ENCODE measurements at regions not wholly inside any gene's neighbourhood (a gene's known extent, or its start where the extent isn't known, plus 50 kb on each side); places are given as distances from the start of the nearest gene placed in this dataset.

DNA sequence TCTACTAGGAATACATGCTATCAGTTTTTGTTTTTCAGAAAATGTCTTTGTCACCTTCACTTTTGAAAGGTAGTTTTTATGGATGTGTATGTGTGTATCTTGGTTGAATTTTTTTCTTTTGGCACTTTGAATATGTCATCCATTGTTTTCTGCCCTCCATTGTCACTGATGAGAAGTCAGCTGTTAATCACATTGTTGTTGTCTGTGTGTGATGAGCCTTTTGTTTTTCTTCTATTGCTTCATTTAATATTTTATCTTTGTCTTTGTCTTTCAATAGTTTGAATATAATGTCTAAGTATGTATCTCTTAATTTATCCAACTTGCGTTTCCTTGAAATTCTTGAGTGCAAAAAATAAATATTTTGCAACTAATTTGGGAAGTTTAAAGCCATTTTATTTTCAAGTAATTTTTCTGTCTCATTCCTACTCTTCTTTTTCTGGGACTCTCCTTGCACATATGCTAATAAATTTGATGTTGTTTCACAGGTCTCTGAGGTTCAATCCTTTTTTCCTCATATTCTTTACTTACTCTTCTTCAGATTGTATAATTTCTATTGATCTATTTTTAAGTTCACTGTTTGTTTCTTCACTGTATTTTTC lies 546.9 kb upstream of the GHITM start:
- DNase-seq, result no peak

DNA sequence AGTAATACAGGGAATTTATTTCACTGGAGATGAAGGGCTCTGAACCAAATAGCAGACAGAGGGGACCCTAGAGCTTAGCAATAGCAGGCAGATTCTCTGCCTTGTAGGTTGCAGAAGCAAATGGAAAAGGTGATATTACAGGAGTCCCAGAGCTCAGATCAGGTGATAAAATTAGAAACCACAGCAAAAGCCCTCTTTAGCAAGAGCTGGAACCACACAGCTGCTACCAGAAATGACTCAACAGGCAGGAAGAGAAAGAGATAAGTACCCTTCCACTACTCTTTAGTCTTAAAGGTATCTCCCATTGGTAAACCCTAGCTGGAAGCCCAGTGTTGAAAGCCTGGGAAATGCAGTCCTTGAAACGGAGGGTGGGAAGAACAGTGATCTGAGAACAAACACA lies 535.6 kb upstream of the GHITM start:
- DNase-seq, result no peak

DNA sequence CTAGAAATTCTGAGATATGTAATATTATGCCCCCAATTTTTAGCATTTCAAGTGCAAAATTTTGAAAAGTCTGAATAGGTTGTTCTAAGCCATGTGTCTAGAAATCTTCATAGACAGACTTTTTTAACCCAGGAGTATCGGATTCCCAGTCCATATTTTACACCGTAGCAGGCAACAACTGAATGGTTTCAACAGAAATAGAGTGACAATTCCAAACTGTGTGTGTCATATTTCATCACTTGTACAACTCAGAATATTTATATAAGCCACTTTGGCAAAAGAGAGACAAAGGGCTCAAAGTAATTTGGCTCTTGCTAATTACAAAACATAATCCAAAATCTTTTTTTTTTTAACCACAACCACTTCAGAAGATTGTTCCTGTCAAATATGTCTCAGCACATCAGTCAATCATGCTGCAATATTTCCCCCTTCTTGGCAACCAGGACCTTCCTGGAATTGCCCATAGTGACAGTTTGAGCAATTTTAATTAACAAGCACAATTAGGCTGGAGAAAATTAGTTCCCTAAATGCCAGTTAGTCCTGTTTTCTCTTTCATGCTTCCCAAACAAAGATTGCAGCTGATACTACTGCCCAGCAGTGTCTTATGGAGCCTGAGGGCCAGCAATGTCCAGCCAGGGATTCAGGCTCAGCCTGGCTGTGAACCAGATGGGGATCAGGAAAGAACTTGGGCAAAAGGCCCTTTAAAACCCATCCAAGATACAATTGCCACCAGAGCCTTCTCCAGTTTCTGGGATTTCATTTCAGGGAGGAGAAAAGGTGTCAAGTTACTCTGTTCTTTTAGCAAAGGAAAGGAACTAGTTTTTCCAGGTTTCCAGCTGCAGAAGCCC lies 533.3 kb upstream of the GHITM start:
- no peak for DNase-seq

DNA sequence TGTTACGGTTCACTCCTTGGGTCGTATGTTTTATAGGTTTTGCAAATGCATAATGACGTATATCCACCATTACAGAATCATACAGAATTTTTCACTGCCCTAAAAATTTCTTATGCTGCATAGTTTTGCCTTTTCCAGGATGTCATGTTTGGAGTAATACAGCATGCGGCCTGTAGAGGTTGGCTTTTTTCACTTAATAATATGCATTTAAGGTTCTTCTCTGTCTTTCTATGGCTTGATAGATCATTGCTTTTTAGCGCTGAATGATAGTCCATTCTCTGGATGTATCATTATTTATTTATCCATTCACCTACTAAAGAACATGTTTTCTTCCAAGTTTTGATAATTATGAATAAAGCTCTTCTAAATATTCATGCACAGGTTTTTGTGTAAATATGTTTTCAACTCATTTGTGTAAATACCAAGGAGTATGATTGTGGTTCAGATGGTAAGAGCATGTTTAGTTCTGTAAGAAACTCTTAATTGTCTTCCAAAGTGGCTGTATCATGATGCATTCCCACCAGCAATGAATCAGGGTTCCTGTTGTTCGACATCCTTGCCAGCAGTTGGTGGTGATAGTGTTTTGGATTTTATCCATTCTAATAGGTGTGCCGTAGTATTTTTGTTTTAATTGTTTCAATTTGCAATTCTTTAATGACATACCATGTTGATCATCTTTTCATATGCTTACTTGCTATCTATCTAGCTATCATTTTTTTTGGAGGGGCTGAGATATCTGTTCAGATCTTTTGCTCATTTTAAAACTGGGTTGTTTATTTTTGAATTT lies 531.2 kb upstream of the GHITM start:
- DNase-seq, result no peak

DNA sequence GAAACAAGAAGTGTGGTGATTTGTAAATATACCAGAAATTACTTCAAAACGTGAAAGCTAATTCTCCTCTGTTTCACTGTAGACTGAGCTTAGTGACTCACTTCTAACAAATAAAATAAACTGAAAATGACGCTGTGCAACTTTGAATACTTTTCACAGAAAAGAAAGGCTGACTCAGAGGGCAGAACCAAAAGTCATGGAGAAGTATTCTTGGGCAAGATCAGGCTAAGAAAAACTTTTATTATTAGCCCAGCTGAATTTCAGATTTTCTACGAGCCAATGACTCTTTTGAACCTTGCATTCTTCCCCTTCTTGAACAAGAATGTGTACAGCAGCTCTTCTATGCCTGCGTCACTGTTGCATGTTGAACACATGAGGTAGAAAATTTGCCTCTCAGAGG lies 527.3 kb upstream of the GHITM start:
- DNase-seq, result no peak

DNA sequence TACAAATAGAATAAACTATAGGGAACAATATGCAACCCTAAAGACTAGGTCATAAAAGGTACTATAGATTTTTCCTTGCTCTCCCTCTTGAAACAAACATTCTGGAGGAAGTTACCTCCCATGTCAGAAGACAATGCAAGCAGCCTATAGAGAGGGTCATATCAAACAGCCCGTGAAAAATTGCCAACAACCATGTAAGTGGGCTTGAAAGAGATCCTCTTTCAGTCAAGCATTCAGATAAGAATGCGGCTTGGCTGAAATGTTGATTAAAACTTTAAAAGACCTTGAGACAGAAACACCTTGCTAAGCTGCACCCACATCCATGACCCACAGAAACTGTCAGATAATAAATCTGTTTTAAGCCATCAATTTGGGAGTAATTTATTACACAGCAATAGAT lies 526.6 kb upstream of the GHITM start:
- DNase-seq, result no peak

DNA sequence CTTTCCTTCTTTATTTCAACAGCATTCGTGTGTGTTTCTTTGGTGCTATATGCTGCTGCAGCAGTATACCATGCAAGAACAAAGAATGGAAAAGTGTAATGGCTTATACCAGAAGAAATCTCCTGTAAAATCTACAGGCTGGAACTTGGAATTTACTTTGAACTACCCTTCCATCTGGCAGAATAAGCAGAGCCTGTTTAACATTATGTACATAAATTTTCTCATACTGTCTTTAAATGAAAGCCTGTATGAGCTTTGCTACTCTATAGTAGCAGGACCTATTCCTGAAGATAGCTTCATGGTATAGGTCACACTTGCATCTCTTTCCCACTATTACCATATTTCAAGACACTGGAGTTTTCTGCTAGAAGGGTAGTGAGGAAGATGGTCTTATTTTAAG lies 522.1 kb upstream of the GHITM start:
- DNase-seq, result no peak

DNA sequence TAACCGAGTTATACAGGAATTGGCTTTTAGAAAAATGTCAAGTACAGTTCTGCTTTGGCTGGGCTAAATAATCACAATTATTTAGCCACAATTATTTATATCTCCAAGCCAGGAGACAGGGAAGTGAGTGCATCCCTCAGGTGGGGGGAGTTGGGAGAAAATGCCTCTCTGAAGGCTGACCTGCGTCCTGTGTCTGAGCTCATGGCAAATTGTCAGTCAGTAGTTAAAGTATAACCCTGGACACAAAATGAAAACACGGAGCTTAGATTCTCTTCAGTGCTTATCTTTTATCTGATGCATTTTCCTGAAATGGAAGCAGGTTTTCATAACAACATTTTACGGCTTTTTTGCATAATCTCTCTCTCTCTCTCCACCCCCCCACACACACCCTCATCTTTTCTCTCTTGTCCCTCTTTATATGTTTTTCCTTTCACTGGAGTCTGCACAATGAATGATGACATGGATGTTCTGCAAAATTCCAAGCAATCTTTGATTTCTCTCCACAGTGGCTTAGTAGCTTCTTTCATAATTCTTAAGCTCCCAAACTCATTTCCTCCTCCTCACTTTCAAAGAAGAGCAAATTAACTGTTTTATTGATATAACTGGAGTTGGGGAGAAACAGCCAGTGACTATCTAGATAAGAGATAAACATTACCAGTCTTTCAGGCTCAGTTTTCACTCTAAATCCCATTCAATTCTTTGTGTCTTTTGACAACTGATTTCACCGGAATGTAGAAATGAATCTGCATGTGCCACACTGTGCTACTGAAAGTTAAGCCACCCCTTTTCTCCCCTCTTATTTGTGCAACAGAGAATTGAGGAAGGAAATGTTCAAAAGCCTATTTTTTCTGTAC lies 521.4 kb upstream of the GHITM start:
- DNase-seq, result no peak

DNA sequence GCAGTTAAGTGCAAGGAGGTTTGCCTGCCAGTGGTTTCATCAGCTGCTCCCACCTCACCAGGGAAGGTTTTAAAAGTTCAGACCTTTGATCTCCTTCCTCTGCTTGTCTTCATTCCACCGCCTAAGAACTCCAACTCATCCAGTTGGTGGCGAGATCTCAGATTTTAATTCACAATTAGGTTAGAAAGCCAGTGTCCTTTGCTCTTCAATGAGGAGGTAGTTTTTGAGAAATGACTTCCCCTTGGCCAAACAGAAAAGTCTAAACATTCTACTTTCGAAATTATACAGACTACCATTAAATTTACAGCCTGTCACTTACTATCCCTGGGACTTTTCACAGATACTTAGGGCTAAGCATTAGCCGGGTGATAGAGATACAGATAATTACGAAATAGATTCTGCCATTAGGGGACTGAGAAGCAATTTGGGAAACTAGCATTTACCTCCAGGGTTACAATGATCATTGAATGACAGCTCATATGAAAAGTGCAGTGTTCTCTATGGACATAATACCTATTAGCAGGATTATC lies 513.4 kb upstream of the GHITM start:
- no peak for DNase-seq

DNA sequence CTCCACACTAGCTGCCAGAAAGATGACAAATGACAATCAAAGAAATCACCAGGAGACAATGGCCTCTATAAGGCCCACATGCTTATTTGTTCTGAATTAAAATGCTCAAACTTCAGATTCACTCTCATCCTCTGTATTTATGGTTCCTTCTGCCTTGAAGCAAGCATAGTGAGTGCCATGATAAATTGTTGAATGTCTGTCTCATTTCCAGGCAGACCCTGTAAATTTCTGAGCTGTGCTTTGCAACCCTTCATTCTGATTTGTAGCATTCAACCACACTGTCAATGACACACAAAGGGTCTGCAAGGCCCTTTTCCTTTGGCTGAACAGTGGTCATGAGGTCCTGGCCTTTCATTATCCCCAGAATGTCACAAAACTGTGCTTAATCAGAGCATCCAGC lies 506.6 kb upstream of the GHITM start:
- no peak for DNase-seq

DNA sequence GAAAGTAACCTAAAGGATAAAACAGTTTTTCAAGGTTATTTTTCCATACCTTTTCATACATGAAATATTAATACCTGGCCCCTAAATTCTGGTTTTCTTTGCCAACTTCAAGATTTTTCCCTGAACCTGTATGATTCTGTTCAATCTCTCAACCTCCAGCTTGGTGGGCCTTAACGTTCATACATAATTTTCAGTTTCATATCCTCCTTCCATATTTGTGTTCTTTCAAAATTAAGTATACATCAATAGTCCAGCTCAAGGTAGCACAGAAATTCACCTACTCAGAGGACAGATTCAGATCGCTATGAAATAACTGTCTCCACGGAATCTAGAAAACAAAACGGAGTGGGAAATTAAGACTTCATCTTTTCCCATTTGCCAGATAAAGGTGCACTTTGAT lies 505.8 kb upstream of the GHITM start:
- no peak for DNase-seq

DNA sequence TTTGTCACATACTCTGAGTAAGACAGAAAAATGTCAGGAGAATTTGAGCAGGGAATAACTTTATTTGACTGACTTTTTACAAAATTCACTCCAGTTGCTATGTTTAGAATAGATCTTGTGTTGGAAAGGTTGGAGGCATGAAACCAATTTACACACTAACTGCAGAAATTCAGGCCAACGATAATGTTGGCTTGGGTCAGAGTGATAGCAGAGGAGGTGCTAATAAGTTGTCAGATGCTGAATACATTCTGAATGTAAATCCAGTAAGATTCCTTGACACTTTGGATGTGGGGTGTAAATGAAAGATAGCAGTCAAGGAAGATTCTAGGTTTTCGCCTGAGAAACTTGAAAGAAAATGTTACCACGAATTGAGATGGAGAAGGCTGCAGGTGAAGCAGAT lies 502.5 kb upstream of the GHITM start:
- DNase-seq, result no peak

DNA sequence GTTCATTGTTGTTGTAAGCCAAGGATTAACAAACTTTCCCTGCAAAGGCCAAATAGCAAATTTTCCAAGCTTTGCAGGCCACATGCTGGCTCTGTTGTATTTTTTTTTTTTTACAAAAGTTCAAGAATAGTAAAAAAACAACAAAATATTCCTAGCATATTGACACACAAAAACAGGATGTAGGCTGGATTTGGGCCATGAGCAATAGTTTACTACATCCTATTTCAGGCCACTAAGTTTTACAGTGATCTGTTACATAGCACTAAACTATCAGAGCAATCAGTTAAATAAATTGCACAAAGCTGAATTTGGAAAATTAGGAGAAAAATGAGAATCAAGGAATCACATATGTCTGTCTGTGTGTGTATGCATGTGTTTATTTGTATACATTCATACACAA lies 491.8 kb upstream of the GHITM start:
- DNase-seq, result no peak

DNA sequence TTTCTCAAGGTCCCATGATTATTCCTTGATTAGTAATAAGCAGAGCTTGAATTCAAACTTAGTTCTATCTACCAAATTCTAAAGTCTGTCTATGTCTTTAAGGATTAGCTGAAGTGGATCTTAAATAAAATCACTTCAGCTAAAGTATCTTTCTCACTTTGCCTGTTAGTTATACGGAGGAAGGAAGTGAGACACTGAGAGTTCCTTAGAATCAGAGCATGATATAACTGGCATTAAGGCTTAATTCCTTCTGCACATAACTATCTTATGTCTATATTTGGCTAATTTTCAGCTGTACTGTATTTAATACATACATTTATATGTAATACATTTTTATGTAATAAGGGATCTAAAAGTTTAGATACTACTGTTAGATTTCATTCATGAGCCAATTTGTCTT lies 491.1 kb upstream of the GHITM start:
- DNase-seq, result no peak

DNA sequence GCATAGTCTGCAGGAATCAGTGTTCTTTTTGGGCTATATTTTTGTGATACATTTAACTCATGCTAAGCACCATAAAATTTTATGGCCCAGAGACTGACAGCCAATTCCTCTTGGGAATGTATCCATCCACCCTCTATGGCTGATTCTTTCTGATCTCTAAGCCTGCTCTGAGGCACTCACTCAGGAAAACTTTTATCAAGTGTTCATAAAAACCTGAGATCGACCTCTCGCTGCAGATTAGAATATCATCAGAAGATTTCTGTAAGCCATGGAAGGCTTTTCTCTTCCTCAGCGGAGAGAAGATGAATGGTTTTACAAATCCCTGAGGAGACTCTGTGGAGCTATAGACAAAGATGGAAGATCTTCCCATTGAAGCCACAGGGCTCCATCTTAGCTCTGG lies 489.8 kb upstream of the GHITM start:
- no peak for DNase-seq

DNA sequence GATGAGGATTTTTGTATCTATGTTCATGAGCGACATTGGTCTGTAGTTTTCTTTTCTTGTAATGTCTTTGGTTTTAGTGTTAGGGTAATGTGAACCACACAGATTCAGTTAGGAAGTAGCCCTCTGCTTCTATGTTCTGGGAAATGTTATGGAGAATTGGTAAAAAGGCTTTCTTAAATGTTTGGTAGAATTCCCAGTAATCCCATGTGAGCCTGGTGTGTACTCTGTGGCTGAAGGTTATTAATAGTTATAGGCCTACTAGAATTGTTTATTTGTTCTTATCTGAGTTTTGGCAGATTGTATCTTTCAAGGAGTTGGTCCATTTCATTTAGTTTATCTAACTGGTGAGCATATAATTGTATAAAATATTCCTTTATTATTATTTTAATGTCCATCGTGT lies 484.6 kb upstream of the GHITM start:
- DNase-seq, result no peak

DNA sequence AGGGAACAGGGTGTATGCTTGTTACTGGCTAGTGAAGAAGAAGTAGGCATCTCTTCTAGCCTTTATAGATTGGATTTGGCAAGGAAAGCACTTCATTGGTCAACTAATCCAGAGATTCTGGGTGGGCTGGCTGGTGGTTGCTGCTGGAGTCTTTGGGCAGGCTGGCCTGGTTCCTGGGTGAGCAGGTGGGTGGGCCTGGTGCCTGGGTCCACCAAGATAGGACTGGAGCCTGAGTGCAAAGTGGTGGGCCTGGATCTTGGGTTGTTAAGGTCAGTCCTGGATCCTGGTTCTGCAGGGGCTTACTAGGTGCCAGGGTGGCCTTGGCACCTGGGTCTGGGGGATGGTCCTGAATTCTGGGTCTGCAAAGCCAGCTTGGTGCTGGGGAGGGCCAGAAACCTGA lies 482.4 kb upstream of the GHITM start:
- no peak for DNase-seq

DNA sequence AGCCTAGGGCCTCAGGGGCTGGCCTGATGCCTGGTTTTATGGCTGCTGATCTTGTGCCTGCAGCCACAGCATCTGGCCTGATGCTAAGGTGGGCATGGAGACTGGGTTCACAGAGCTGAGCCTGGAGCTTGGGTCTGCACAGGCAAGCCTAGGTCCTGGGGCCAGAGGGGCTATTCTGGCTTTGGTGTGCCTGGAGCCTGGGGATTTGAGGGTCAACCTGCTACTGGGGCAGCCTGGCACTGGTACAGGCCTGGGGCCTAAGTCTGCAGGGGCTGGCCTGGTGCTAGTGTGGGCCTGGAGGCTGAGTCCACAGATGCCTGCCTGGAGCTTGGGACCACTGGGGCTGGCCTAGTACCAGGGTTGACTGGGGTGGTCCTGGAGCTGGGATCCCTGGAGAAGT lies 481.8 kb upstream of the GHITM start:
- no peak for DNase-seq

DNA sequence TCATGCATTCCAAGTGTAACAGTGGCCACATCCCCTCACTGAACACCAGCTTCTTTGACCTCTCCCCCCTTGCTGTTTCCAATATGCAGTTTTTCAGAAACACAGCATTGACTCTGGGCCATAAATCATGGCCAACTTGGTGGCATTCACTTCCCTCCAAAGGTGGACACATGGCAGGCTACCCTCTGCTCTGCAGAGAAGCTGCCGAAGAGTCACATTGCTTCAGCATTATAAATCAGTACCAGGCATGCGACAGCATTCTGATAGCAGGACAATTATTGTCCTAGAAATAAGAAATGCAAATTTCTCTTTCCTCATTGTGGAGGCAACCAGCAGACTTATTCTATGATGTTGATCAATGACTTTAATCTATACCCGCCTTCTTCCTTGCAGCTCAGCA lies 475.4 kb upstream of the GHITM start:
- no peak for DNase-seq

DNA sequence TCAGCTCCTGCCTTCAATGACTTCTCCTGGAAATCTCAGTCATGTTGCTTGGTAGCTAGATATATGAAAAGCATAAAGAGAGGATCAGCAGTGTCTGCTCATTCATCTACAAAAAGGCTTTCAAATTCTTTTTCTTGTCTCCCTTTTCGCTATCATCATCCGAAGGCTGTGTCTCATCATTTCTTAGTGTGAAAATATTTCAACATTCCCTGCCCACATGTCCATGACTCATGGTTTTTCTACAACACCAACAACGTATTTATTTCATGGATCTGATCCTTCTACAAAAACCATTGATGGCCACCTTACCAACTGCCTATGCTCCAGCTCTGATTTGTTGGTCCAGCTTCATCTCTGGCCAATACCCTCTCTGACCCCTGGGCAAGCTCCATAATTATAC lies 472.5 kb upstream of the GHITM start:
- no peak for DNase-seq

DNA sequence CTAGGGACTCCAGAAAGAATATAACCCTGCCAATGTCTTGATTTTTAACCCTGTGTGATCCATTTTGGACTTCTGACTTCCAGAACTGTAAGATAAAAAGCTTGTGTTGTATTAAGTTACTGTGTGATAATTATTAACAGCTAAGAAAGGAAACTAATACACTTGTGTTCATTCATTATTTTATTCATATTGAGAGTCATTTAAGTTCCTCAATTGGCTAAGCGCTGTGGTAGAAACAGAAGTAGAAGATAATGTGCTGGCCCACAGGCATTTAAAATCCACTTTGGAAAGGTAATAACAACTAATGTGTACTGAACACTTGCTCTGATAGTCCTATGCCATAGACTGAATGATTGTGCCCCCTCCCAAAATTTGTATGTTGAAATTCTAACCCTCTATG lies 471.7 kb upstream of the GHITM start:
- DNase-seq, result no peak

DNA sequence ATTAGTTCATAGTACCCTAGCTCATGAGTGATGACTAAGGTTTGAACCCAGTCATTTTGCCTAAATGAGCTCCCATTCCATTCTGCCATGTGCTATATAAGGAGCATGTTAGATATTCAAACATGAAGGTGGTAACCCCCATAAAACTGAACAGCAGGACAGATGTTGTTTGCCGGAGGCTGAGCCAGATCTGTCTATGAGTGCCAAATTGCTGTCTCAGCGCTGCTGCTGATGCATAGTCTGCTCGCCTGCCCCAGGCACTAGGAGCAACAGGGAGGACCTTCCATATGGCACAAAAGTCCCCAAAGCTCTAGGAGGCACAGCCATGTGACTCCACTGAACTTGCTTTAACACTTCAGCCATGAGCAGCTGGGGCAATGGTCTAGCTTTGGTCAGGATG lies 466.0 kb upstream of the GHITM start:
- no peak for DNase-seq

DNA sequence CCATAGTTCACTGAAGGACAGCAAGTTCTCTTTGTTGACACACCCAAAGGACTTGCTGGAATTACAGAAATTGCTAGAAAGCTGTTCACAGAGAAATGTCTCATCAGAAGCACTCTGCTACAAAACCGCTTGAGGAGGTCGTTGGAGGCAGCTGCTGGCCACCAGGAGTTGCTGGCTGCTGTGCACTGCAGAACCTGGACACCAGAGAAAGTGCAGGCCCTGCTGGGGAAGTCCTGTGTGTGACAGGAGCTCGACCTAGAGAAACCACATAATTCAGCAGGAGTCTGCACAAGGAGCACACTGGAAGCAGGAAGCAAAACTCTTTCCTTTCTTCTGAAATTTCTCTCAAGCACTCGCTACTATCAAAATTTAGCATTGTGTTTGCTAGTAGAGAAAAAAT lies 461.5 kb upstream of the GHITM start:
- no peak for DNase-seq

All from suppressor macrophage treated with lipopolysaccharide for 1 hour (primary cell).